ENCODE measurements at regions not wholly inside any gene's neighbourhood (a gene's known extent, or its start where the extent isn't known, plus 50 kb on each side); places are given as distances from the start of the nearest gene placed in this dataset.
"Not testable (repeated sequence)": the region's sequence is repeated elsewhere in the genome, so short reads cannot be mapped to it uniquely, and the experiment has no call there.

DNA sequence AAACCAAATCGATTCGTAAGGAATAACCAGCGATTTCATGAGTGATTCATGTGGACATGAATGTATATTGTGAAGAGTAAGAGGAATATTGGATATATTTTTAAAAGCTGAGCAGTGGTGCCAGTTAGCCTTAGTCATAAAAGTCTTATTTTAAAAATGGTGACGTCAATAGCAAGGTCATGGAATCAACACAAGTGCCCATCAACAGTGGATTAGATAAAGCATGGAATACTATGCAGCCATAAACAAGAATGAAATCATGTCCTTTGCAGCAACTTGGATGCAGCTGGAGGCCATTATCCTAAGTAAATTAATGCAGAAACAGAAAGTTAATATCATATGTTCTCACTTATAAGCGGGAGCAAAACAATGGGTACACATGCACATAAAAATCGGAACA, 89.0 kb upstream of the STOX2 start:
- no peak for DNase-seq (ENCODE audit: low spot score)

GRCh38 chr4:183816882-183817509, 88.1 kb upstream of the STOX2 start:
- no peak for DNase-seq (ENCODE audit: low spot score)

DNA sequence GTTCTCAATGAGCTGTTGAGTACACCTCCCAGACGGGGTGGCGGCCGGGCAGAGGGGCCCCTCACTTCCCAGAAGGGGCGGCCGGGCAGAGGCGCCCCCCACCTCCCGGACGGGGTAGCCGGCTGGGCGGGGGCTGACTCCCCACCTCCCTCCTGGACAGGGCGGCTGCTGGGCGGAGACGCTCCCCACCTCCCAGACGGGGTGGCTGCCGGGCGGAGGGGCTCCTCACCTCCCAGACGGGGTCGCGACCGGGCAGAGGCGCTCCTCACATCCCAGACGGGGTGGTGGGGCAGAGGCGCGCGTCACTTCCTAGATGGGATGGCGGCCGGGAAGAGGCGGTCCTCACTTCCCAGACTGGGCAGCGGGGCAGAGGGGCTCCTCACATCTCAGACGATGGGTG, 86.5 kb upstream of the STOX2 start:
- not testable (repeated sequence) for DNase-seq (ENCODE audit: low spot score)

- no peak for DNase-seq (ENCODE audit: low spot score)
Measured at GRCh38 chr4:183821076-183821853, 83.8 kb upstream of the STOX2 start.

DNA sequence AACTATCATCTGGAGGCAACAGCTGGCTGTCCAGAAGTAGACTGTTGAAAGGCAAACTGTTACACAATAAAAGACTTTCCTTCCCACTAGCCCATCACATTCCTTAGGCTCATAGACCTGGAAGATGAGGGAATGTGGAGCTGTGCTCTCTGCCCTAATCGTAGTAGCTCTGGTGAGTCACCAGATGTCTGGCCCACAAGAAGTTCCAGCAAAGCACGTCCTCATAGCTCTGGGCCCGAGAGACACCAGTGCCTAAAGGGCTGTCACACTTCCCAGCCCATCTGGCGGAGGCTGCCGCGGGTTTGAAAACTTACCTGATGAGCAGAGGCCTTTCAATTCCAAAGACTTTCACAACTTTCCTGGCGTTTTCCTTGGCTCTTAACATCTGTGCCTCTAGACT, 81.7 kb upstream of the STOX2 start:
- peak; percentile 33 for DNase-seq (ENCODE audit: low spot score)

DNA sequence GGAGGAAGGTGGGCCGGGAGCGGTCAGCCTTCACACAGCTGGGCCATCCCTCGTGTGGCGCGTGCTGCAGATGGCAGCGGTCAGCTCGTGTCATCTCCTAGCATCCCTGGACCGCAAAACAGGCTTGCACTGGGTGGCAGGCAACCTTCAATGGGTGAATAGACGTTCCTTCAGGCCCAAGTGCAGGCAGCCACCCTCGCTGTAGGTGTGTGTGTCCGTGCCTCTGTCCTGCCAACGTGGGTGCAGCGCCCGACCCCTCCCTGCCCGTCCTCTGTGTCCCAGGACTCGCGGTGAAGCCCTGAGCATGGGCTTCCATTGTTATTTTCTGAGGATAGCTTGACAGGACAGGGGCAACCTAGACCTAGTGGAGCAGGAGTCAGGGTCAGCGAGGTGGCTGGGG, 79.8 kb upstream of the STOX2 start:
- DNase-seq (ENCODE audit: low spot score): no peak

DNA sequence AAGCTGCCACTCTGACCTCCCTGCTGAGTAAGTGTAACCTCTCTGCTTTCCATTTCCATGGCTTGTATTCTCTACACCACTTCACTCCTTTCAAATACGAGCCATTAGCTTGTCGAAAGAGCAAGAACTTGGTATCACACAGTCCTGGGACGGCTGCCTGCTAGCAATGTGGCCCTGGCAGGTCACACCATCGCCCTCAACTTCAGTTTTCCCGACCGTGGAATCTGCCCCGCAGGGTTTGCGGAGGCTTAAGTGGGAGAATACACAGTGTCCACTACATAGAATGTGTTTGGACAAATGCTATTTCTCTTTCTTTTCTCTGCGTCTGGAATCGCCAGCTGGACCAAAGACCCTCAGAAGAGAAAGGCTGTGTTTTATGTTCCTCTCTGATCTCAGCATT, 78.6 kb upstream of the STOX2 start:
- DNase-seq (ENCODE audit: low spot score): no peak

GRCh38 chr4:183828125-183828524, 77.0 kb upstream of the STOX2 start:
- DNase-seq (ENCODE audit: low spot score): no peak

GRCh38 chr4:183828839-183829238, 76.3 kb upstream of the STOX2 start:
- no peak for DNase-seq (ENCODE audit: low spot score)

DNA sequence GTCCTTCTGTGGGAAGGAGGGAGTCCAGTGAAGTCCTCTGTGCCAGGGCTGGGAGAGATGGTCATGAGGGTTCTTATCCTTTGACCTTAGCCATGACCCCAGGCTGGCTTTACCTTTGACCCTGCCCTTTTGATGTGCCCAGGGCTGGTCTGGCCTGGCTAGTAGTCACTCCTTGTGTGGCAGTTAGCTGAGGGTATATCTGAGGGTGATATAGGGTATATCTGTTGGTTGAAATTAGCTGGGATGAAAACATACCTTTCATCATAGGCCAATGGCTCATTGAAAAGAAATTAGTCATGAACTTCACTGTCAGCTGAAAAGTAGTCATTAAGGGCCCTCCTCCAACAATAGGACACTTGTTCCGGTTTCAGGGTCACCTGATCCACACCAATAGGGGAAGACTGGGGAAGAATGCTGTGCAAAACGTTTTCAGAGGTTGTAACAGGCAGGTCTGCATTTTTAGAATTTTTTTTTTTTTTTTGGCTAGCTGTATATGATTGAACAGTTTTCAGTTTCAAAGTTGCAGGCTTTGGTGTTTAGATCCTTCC, 74.6 kb upstream of the STOX2 start:
- DNase-seq (ENCODE audit: low spot score): peak; percentile 32

GRCh38 chr4:183831026-183831446, 74.1 kb upstream of the STOX2 start:
- DNase-seq (ENCODE audit: low spot score): no peak

GRCh38 chr4:183831683-183832082, 73.4 kb upstream of the STOX2 start:
- no peak for DNase-seq (ENCODE audit: low spot score)

- DNase-seq (ENCODE audit: low spot score): no peak
Measured at GRCh38 chr4:183832776-183833450, 72.2 kb upstream of the STOX2 start.

DNA sequence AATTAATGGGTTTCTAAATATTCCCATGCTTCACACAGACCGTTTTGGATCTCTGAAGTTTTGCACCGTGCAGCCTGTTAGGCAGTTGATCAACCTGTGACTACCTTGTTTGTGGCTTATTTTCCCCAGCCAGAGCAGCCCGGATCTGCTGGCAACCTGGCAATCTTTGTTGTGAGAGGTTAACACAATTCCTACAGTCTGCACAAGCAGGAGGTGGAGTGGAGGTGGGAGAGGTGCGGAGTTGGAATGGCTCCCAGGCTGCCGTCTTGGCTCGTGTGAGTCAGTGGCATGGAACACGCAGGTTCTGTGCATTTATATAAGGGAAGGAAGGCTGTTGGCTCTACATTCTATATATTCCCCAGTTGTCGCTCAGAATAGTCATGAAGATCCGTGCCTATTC, 70.9 kb upstream of the STOX2 start:
- DNase-seq (ENCODE audit: low spot score): no peak

- DNase-seq (ENCODE audit: low spot score): no peak
Measured at GRCh38 chr4:183837222-183837621, 67.9 kb upstream of the STOX2 start.

- peak; percentile 21 for DNase-seq (ENCODE audit: low spot score)
Measured at GRCh38 chr4:183838987-183839712, 66.0 kb upstream of the STOX2 start.

DNA sequence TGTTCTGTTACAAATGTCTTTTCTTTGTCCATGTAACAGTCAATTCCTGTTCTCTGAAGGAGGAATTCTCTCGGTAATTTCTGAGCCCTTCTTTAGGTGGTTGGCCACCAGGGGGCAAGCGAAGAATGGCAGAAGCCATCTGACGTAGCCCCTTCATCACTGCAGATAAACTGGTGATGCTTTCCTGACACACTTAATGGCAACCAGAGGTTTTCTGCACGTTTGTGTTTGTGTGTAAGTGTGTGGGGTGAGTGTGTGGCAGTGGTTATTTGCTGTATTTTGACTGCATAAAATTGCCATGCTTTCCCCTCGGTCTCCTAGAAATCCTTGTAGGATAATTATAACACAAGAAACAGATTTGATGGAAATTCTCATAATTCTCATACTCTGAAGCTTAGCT, 64.8 kb upstream of the STOX2 start:
- DNase-seq (ENCODE audit: low spot score): peak; percentile 65

- no peak for DNase-seq (ENCODE audit: low spot score)
Measured at GRCh38 chr4:183841001-183841400, 64.1 kb upstream of the STOX2 start.

GRCh38 chr4:183842129-183842528, 63.0 kb upstream of the STOX2 start:
- no peak for DNase-seq (ENCODE audit: low spot score)

GRCh38 chr4:183843248-183843671, 61.8 kb upstream of the STOX2 start:
- no peak for DNase-seq (ENCODE audit: low spot score)

GRCh38 chr4:183846951-183847350, 58.2 kb upstream of the STOX2 start:
- no peak for DNase-seq (ENCODE audit: low spot score)

DNA sequence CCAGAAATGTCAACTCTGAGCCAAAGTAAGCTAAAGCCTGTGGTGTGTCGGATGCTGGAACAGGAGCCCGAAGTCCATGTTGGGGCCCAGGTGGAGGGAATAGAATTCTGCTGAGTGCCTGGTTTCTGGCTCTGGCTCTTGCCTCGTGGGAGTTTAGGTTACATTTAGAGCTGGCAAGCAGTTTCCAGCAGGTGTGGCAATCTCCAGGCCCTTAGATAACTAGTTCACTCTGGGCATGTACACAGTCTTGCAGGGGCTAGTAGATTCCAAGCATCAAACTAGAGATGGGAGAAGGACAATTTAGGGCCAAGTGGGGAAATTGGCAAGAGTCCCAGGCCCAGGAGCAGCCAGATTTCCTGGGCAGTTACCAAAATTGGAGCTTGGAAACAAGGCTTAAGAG, 56.3 kb upstream of the STOX2 start:
- DNase-seq (ENCODE audit: low spot score): no peak

Measured in SW480 (cell line).